ENCODE measurements at regions not wholly inside any gene's neighbourhood (a gene's known extent, or its start where the extent isn't known, plus 50 kb on each side); places are given as distances from the start of the nearest gene placed in this dataset.

DNA sequence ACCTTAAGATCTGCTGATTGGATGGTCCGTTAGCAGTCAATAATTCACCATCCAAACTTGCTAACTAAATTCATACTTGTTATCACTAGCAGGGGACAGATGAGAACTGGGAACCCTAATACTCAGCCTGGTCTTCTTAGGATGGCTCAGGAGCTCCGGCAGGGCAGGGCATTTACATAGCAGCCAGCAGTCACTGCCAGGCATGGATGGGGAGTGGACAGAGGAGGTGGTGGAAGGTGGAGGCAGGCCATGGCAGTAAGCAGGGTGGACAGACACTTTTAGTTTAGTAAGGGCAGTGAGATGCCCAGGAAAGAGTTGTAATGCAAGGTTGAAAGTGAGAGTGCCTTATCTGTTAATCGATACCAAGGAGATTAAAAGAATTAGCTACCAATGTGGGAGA, 392.2 kb upstream of the CHST9 start:
- no peak for DNase-seq
- Histone ChIP-seq H3K27ac (no peak overlapping the region), H3K4me3 (ENCODE audit: low read depth, low read length) (no peak overlapping the region), H3K9me3 (ENCODE audit: severe bottlenecking) (peaks cover 2% of the 10 kb centered on the region), H3K27me3 (ENCODE audit: insufficient read depth, low read depth, severe bottlenecking) (no peaks in the 10 kb centered on the region), H3K36me3 (no peaks in the 10 kb centered on the region)
- TF ChIP-seq, protein P1, sequence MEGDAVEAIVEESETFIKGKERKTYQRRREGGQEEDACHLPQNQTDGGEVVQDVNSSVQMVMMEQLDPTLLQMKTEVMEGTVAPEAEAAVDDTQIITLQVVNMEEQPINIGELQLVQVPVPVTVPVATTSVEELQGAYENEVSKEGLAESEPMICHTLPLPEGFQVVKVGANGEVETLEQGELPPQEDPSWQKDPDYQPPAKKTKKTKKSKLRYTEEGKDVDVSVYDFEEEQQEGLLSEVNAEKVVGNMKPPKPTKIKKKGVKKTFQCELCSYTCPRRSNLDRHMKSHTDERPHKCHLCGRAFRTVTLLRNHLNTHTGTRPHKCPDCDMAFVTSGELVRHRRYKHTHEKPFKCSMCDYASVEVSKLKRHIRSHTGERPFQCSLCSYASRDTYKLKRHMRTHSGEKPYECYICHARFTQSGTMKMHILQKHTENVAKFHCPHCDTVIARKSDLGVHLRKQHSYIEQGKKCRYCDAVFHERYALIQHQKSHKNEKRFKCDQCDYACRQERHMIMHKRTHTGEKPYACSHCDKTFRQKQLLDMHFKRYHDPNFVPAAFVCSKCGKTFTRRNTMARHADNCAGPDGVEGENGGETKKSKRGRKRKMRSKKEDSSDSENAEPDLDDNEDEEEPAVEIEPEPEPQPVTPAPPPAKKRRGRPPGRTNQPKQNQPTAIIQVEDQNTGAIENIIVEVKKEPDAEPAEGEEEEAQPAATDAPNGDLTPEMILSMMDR (IDR thresholded peaks at IDR 0.05; ENCODE audit: low read depth, low read length): no peak

DNA sequence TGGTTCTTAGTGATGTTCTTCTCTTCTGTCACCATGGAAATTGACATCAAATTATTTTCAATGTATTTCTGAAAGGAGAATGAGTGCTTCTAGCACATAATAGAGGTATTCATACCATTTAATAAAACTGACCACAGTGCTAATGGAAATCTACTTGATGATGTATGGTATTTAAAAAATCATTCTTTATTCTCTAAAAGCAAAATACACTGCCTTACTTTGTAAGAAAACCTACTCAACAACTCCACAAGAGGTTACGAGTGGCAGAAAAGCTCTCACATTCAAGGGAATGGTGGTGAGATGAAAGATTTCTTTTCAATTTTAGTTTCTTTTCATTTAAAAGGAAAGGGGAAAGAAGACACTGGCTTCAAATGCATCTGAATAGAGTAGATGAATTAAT, 382.3 kb upstream of the CHST9 start:
- Histone ChIP-seq H3K36me3 (no peaks in the 10 kb centered on the region), H3K4me3 (ENCODE audit: low read depth, low read length) (no peak overlapping the region), H3K9me3 (ENCODE audit: severe bottlenecking) (peaks cover 4% of the 10 kb centered on the region), H3K27me3 (ENCODE audit: insufficient read depth, low read depth, severe bottlenecking) (no peaks in the 10 kb centered on the region), H3K27ac (no peak overlapping the region)
- TF ChIP-seq, protein P1 (IDR thresholded peaks at IDR 0.05; ENCODE audit: low read depth, low read length): no peak
- no peak for DNase-seq

DNA sequence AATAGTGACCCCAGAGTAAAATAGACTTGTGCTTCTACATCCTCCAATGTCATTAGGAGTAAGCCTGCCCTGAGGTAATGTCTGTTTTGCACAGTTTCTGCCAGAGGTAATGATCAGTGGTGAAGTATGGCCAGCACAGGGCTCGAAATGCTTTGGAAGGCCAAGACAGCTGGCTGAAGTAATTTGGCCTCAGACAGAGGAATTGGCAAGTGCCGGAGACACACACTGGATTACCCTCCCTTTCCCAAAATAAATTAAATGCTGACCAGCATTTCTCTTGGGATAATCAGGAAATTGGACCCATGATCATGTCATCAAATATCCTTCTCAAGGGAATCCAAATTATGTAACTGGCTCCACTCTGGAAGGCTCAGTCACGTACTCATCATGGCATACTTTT, 379.0 kb upstream of the CHST9 start:
- TF ChIP-seq, protein P1 (IDR thresholded peaks at IDR 0.05; ENCODE audit: low read depth, low read length): no peak
- Histone ChIP-seq H3K4me3 (ENCODE audit: low read depth, low read length) (no peak overlapping the region), H3K27me3 (ENCODE audit: insufficient read depth, low read depth, severe bottlenecking) (no peaks in the 10 kb centered on the region), H3K36me3 (no peaks in the 10 kb centered on the region), H3K9me3 (ENCODE audit: severe bottlenecking) (no peaks in the 10 kb centered on the region), H3K27ac (no peak overlapping the region)
- no peak for DNase-seq

DNA sequence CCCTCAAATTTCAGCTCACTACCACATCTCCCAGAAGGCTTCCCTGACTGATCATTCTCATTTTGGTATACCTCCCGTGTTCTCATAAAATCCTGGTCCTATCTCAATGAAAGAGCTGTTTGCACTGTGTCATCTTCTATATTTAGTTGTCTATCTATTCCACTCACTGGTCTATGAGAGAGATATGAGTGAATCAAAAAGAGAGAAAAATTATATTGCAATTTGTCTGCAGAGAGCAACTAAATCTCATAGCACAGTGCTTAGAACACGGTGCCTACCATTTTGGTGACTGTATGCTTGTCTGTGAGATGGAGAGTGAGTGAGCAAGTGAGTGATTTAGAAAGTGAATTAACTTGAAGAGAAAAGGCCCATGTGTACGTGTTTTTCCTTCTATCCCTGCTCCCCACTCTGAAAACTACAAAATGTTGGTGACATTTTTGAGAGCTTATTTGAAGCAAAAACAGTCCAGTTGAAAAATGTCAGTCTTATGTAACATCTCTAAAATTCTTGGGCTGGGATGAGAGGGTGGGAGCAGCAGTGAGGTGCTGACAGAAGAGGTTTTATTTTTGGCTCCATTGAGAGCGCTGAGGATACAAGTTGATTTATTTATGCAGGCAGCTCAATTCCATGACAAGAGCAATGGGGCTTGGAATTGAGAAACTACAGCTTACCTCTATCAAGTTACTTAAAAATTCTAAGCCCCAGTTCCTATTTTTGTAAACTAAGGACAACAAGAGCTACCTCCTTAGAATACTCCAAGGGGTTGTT, 373.5 kb upstream of the CHST9 start:
- Histone ChIP-seq H3K27ac (no peak overlapping the region), H3K4me3 (ENCODE audit: low read depth, low read length) (no peak overlapping the region), H3K9me3 (ENCODE audit: severe bottlenecking) (no peaks in the 10 kb centered on the region), H3K36me3 (no peaks in the 10 kb centered on the region), H3K27me3 (ENCODE audit: insufficient read depth, low read depth, severe bottlenecking) (no peaks in the 10 kb centered on the region)
- DNase-seq: no peak
- TF ChIP-seq, protein P1 (IDR thresholded peaks at IDR 0.05; ENCODE audit: low read depth, low read length): no peak

DNA sequence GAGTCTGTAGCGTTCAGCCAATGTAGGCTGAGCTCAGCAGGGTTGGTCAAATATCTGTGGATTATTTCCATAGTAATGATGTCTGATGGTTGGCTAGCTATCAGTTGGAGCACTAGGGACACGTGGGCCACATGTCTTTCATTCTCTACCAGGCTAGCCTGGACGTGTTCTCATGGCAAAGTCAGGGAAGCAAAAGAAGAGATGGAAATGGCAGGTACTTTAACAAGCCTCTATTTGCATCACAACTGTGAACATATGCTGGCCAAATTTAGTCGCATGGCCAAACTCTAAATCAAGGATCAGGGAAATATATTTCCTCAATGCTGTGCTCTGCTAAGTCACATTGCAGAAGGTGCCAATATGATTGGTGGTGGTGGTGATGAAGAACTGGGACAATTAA, 371.6 kb upstream of the CHST9 start:
- H3K4me3 ChIP-seq (ENCODE audit: low read depth, low read length): no peak overlapping the region
- TF ChIP-seq, protein P1 (IDR thresholded peaks at IDR 0.05; ENCODE audit: low read depth, low read length): no peak
- H3K27me3 ChIP-seq (ENCODE audit: insufficient read depth, low read depth, severe bottlenecking): no peaks in the 10 kb centered on the region
- H3K27ac ChIP-seq: no peak overlapping the region
- no peak for DNase-seq
- H3K36me3 ChIP-seq: no peaks in the 10 kb centered on the region
- H3K9me3 ChIP-seq (ENCODE audit: severe bottlenecking): no peaks in the 10 kb centered on the region

Measured in WERI-Rb-1 (cell line).